CD4-positive, alpha-beta T cell (primary cell): ENCODE measurements at regions not wholly inside any gene's neighbourhood (a gene's known extent, or its start where the extent isn't known, plus 50 kb on each side); places are given as distances from the start of the nearest gene placed in this dataset.

ENCODE experiments used
- ATAC-seq: fragments of 200-7000 bp; cut with Tn5 transposase; one replicate; pipeline ENCODE4 v1.10.0; 2022; ENCODE audit warnings: mild to moderate bottlenecking; ENCODE audit not compliant: poor library complexity
- CTCF ChIA-PET: fragments of 350-600 bp; sonication (Branson Sonifier 250); formaldehyde crosslinking; loops from one replicate; lab custom pipeline; 2021; ENCODE audit warnings: antibody characterized with exemption, inconsistent platforms; lab: Charles Lee
- POLR2A ChIA-PET: fragments of 350-600 bp; sonication (Branson Sonifier 250); formaldehyde crosslinking; loops from one replicate; lab custom pipeline; 2021; ENCODE audit warnings: antibody characterized with exemption, inconsistent platforms; lab: Charles Lee
- DNase-seq, 14 experiments: peaks; one replicate each; pipeline ENCODE4 v3.0.0-alpha.2; 2013 to 2020; ENCODE audit warnings: mixed read lengths in 2 of 14
- H3K27ac ChIP-seq, 2 donors: one replicate each; pipeline versions ENCODE4 v1.5.1 to v1.7.0; 2013; ENCODE audit warnings: low read length in 2 of 2, low read depth in 1 of 2, mild to moderate bottlenecking in 1 of 2
- H3K27me3 ChIP-seq, 2 experiments: 1 replicate in 1 of 2; 2 replicates in 1 of 2; pipeline versions ENCODE4 v1.6.1 to v1.7.0; 2013; ENCODE audit warnings: low read length in 2 of 2, control low read depth in 1 of 2, mild to moderate bottlenecking in 1 of 2, moderate library complexity in 1 of 2; ENCODE audit not compliant: insufficient read depth in 2 of 2, control insufficient read depth in 1 of 2
- H3K36me3 ChIP-seq: one replicate; pipeline ENCODE4 v1.6.1; 2013; ENCODE audit warnings: low read length, control low read depth; ENCODE audit not compliant: insufficient read depth
- H3K4me1 ChIP-seq: one replicate; pipeline ENCODE4 v1.6.1; 2013; ENCODE audit warnings: low read length, control low read depth; ENCODE audit not compliant: insufficient read depth
- H3K4me3 ChIP-seq: one replicate; pipeline ENCODE4 v1.5.1; 2013; ENCODE audit warnings: mild to moderate bottlenecking, low read length, moderate library complexity
- H3K9me3 ChIP-seq, 2 experiments: 1 replicate in 1 of 2; 2 replicates in 1 of 2; pipeline versions ENCODE4 v1.6.1 to v1.7.0; 2013; ENCODE audit warnings: low read length in 2 of 2, mild to moderate bottlenecking in 2 of 2, control low read depth in 1 of 2, moderate library complexity in 1 of 2; ENCODE audit not compliant: control insufficient read depth in 1 of 2, insufficient read depth in 1 of 2
- H3K27ac Mint-ChIP-seq: one replicate; pipeline ENCODE4 v1.8.0; 2020; ENCODE audit warnings: mixed read lengths
- H3K27me3 Mint-ChIP-seq: one replicate; pipeline ENCODE4 v1.8.0; 2021; ENCODE audit warnings: mixed read lengths
- H3K36me3 Mint-ChIP-seq: one replicate; pipeline ENCODE4 v1.8.0; 2021; ENCODE audit warnings: low read depth, mixed read lengths
- H3K4me1 Mint-ChIP-seq: one replicate; pipeline ENCODE4 v1.8.0; 2021; ENCODE audit warnings: low read depth, mixed read lengths
- H3K4me3 Mint-ChIP-seq: one replicate; pipeline ENCODE4 v1.8.0; 2020; ENCODE audit warnings: mild to moderate bottlenecking, mixed read lengths
- H3K9me3 Mint-ChIP-seq: one replicate; pipeline ENCODE4 v1.8.0; 2020; ENCODE audit warnings: mixed read lengths
- CTCF ChIP-seq: fragments of 200-600 bp; IDR thresholded peaks from one replicate; pipeline ENCODE4 v1.8.0; 2022; ENCODE audit warnings: antibody characterized with exemption, mild to moderate bottlenecking
- intact Hi-C, 2 experiments: fragments of 100-400 bp; cut with DNase I in 1 of 2; cut with micrococcal nuclease in 1 of 2; formaldehyde crosslinking; loops; one replicate each; pipeline versions ENCODE4 v1.15.1 to v1.9.0; 2023 to 2025; cut with DNase I, micrococcal nuclease

GRCh38 chr4:4754641-4755040 lies 104.8 kb upstream of the MSX1 start:
- Mint-ChIP-seq H3K36me3 (no peaks in the 10 kb centered on the region), H3K9me3 (no peaks in the 10 kb centered on the region), H3K4me3 (no peak overlapping the region), H3K4me1 (no peaks in the 10 kb centered on the region), H3K27me3 (peaks cover 16% of the 10 kb centered on the region), H3K27ac (no peak overlapping the region)
- H3K36me3 ChIP-seq, result no peaks in the 10 kb centered on the region
- ATAC-seq (no peak), DNase-seq (no peak)
- H3K4me3 ChIP-seq, result no peak overlapping the region
- intact Hi-C loops, result no loop called here
- no peaks in the 10 kb centered on the region for H3K4me1 ChIP-seq
- ChIA-PET POLR2A (no interaction called here), CTCF (no interaction called here)
- no peak overlapping the region for H3K27ac ChIP-seq
- H3K9me3 ChIP-seq, result peaks cover 0 to 5% of the 10 kb centered on the region in 2 experiments
- H3K27me3 ChIP-seq, result no peaks in the 10 kb centered on the region
- TF ChIP-seq CTCF, result no peak

GRCh38 chr4:4753643-4754042 lies 105.8 kb upstream of the MSX1 start:
- ATAC-seq (no peak), DNase-seq (no peak)
- Histone ChIP-seq H3K36me3 (no peaks in the 10 kb centered on the region), H3K27ac (no peak overlapping the region), H3K9me3 (peaks cover 0 to 5% of the 10 kb centered on the region in 2 experiments), H3K27me3 (no peaks in the 10 kb centered on the region), H3K4me3 (no peak overlapping the region), H3K4me1 (no peaks in the 10 kb centered on the region)
- H3K27me3 Mint-ChIP-seq, result peaks cover 16% of the 10 kb centered on the region
- CTCF ChIA-PET, result no interaction called here
- intact Hi-C loops, result no loop called here
- H3K36me3 Mint-ChIP-seq, result no peaks in the 10 kb centered on the region
- no peak for TF ChIP-seq CTCF
- H3K4me3 Mint-ChIP-seq, result no peak overlapping the region
- POLR2A ChIA-PET, result no interaction called here
- no peaks in the 10 kb centered on the region for H3K9me3 Mint-ChIP-seq
- no peaks in the 10 kb centered on the region for H3K4me1 Mint-ChIP-seq
- H3K27ac Mint-ChIP-seq, result no peak overlapping the region

- H3K27ac ChIP-seq, result no peak overlapping the region
- H3K27me3 ChIP-seq, result no peaks in the 10 kb centered on the region
- ATAC-seq (no peak), DNase-seq (no peak)
- H3K36me3 ChIP-seq, result no peaks in the 10 kb centered on the region
- no peak for TF ChIP-seq CTCF
- Mint-ChIP-seq H3K4me3 (no peak overlapping the region), H3K9me3 (no peaks in the 10 kb centered on the region), H3K36me3 (no peaks in the 10 kb centered on the region), H3K27me3 (peaks cover 20% of the 10 kb centered on the region), H3K27ac (no peak overlapping the region), H3K4me1 (no peaks in the 10 kb centered on the region)
- intact Hi-C loops, result no loop called here
- ChIA-PET POLR2A (no interaction called here), CTCF (no interaction called here)
- H3K9me3 ChIP-seq, result peaks cover 0 to 8% of the 10 kb centered on the region in 2 experiments
- no peak overlapping the region for H3K4me3 ChIP-seq
- H3K4me1 ChIP-seq, result no peaks in the 10 kb centered on the region
These were observed 106.7 kb upstream of the MSX1 start for GRCh38 chr4:4752576-4753401.
